Esophagus squamous epithelium (tissue), 4 donors: ENCODE measurements at regions not wholly inside any gene's neighbourhood (a gene's known extent, or its start where the extent isn't known, plus 50 kb on each side); places are given as distances from the start of the nearest gene placed in this dataset.

Source experiments
- POLR2A ChIP-seq, 4 donors: fragments of 450-650 bp; IDR thresholded peaks; one replicate each; pipeline ENCODE4 v1.6.1; 2017; ENCODE audit warnings: antibody characterized with exemption in 4 of 4, mild to moderate bottlenecking in 4 of 4, moderate library complexity in 3 of 4
- TF ChIP-seq, protein P1 (sequence below), 6 experiments: fragments of 450-650 bp in 4 of 6; fragments of 200-600 bp in 2 of 6; sonication (generic) in 2 of 6; IDR thresholded peaks; one replicate each; pipeline ENCODE4 v1.5.1; 2016 to 2019; ENCODE audit warnings: antibody characterized with exemption in 6 of 6, mild to moderate bottlenecking in 4 of 6, moderate library complexity in 4 of 6

- TF ChIP-seq, protein P1, sequence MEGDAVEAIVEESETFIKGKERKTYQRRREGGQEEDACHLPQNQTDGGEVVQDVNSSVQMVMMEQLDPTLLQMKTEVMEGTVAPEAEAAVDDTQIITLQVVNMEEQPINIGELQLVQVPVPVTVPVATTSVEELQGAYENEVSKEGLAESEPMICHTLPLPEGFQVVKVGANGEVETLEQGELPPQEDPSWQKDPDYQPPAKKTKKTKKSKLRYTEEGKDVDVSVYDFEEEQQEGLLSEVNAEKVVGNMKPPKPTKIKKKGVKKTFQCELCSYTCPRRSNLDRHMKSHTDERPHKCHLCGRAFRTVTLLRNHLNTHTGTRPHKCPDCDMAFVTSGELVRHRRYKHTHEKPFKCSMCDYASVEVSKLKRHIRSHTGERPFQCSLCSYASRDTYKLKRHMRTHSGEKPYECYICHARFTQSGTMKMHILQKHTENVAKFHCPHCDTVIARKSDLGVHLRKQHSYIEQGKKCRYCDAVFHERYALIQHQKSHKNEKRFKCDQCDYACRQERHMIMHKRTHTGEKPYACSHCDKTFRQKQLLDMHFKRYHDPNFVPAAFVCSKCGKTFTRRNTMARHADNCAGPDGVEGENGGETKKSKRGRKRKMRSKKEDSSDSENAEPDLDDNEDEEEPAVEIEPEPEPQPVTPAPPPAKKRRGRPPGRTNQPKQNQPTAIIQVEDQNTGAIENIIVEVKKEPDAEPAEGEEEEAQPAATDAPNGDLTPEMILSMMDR (IDR thresholded peaks at IDR 0.05): no peak
- TF ChIP-seq POLR2A (IDR thresholded peaks at IDR 0.05): no peak
Observed at GRCh38 chr4:127482049-127482448, 150.7 kb upstream of the INTU start.
